Endodermal cell (in vitro differentiated cells): ENCODE measurements at regions not wholly inside any gene's neighbourhood (a gene's known extent, or its start where the extent isn't known, plus 50 kb on each side); places are given as distances from the start of the nearest gene placed in this dataset.

Experiments used
- DNase-seq: peaks from one replicate; pipeline ENCODE4 v3.0.0-alpha.2; 2017
- H3K27ac ChIP-seq: 2 replicates; pipeline ENCODE4 v1.5.1; 2013; ENCODE audit warnings: mild to moderate bottlenecking, low read depth, low read length, moderate library complexity
- H3K27me3 ChIP-seq: 2 replicates; pipeline ENCODE4 v1.6.1; 2013; ENCODE audit warnings: mild to moderate bottlenecking, low read length, moderate library complexity; ENCODE audit not compliant: insufficient read depth, control insufficient read depth, poor library complexity, severe bottlenecking
- H3K36me3 ChIP-seq: 2 replicates; pipeline ENCODE4 v1.7.0; 2013; ENCODE audit warnings: mild to moderate bottlenecking, low read length, moderate library complexity; ENCODE audit not compliant: control insufficient read depth, insufficient read depth
- H3K4me1 ChIP-seq: one replicate; pipeline ENCODE4 v1.7.0; 2013; ENCODE audit warnings: low read length; ENCODE audit not compliant: control insufficient read depth, insufficient read depth
- H3K4me3 ChIP-seq: 2 replicates; pipeline ENCODE4 v1.5.1; 2013; ENCODE audit warnings: mild to moderate bottlenecking, low read length, moderate library complexity
- H3K9ac ChIP-seq: 2 replicates; pipeline ENCODE4 v1.6.1; 2013; ENCODE audit warnings: mild to moderate bottlenecking, low read length, moderate library complexity; ENCODE audit not compliant: poor library complexity, severe bottlenecking; ENCODE audit errors: extremely low read depth
- H3K9me3 ChIP-seq: 2 replicates; pipeline ENCODE4 v1.6.1; 2013; ENCODE audit warnings: mild to moderate bottlenecking, low read length, moderate library complexity; ENCODE audit not compliant: control insufficient read depth
- H3K27ac Mint-ChIP-seq: 2 replicates; pipeline ENCODE4 v1.8.0; 2020; ENCODE audit warnings: mixed read lengths
- H3K27me3 Mint-ChIP-seq: 2 replicates; pipeline ENCODE4 v1.8.0; 2021; ENCODE audit warnings: mild to moderate bottlenecking, mixed read lengths; ENCODE audit not compliant: insufficient read depth
- H3K36me3 Mint-ChIP-seq: 2 replicates; pipeline ENCODE4 v1.8.0; 2020; ENCODE audit warnings: low read depth, mixed read lengths
- H3K4me1 Mint-ChIP-seq: 2 replicates; pipeline ENCODE4 v1.8.0; 2020; ENCODE audit warnings: mixed read lengths
- H3K4me3 Mint-ChIP-seq: 2 replicates; pipeline ENCODE4 v1.8.0; 2020; ENCODE audit warnings: mild to moderate bottlenecking, moderate library complexity, mixed read lengths
- H3K9me3 Mint-ChIP-seq: 2 replicates; pipeline ENCODE4 v1.8.0; 2020; ENCODE audit warnings: mild to moderate bottlenecking, mixed read lengths
- CTCF ChIP-seq: fragments of 200-600 bp; sonication (generic); conservative IDR thresholded peaks from 2 replicates; pipeline ENCODE4 v1.5.0; 2021; ENCODE audit warnings: antibody characterized with exemption, mild to moderate bottlenecking
- WGBS, 2 experiments: methylation state at CpG; one replicate each; pipeline versions ENCODE4 v1.1.5 to v1.1.7; 2013; ENCODE audit warnings: missing lambda C conversion rate in 2 of 2, mixed read lengths in 1 of 2; ENCODE audit not compliant: insufficient coverage in 1 of 2, insufficient read length in 1 of 2; 5-methylcytosine and 5-hydroxymethylcytosine counted together

GRCh38 chr3:193754719-193755118 lies 161.7 kb downstream of the OPA1 start:
- H3K4me1 Mint-ChIP-seq, result no peaks in the 10 kb centered on the region
- Histone ChIP-seq H3K9me3 (peaks cover 23% of the 10 kb centered on the region), H3K36me3 (no peaks in the 10 kb centered on the region), H3K9ac (no peak overlapping the region), H3K27ac (no peak overlapping the region), H3K4me1 (no peaks in the 10 kb centered on the region), H3K27me3 (no peaks in the 10 kb centered on the region), H3K4me3 (no peak overlapping the region)
- H3K27me3 Mint-ChIP-seq, result no peaks in the 10 kb centered on the region
- H3K36me3 Mint-ChIP-seq, result peaks cover 2% of the 10 kb centered on the region
- TF ChIP-seq CTCF, result no peak
- no peak overlapping the region for H3K4me3 Mint-ChIP-seq
- H3K27ac Mint-ChIP-seq, result no peak overlapping the region
- no peak for DNase-seq
- H3K9me3 Mint-ChIP-seq, result peaks cover 57% of the 10 kb centered on the region

GRCh38 chr3:193756536-193756935 lies 163.5 kb downstream of the OPA1 start:
- Mint-ChIP-seq H3K4me1 (no peaks in the 10 kb centered on the region), H3K27ac (no peak overlapping the region), H3K27me3 (no peaks in the 10 kb centered on the region), H3K36me3 (peaks cover 2% of the 10 kb centered on the region), H3K9me3 (peaks cover 57% of the 10 kb centered on the region), H3K4me3 (no peak overlapping the region)
- Histone ChIP-seq H3K4me3 (no peak overlapping the region), H3K9me3 (peaks cover 23% of the 10 kb centered on the region), H3K4me1 (no peaks in the 10 kb centered on the region), H3K27me3 (no peaks in the 10 kb centered on the region), H3K9ac (no peak overlapping the region), H3K36me3 (no peaks in the 10 kb centered on the region), H3K27ac (no peak overlapping the region)
- no peak for TF ChIP-seq CTCF
- 60% methylated on average over 1 of the region's 1 CpG; no CpG with 5 or more reads in 1 of the 2 experiments for WGBS, 2 experiments
- no peak for DNase-seq

GRCh38 chr3:193757457-193757856 lies 164.4 kb downstream of the OPA1 start:
- H3K27me3 Mint-ChIP-seq, result no peaks in the 10 kb centered on the region
- no peak overlapping the region for H3K4me3 Mint-ChIP-seq
- TF ChIP-seq CTCF, result no peak
- no peaks in the 10 kb centered on the region for H3K36me3 ChIP-seq
- no peak for DNase-seq
- 67 to 90% methylated on average over 1 to 2 of the region's 2 CpGs for WGBS, 2 experiments
- no peak overlapping the region for H3K4me3 ChIP-seq
- no peak overlapping the region for H3K9ac ChIP-seq
- H3K9me3 ChIP-seq, result peaks cover 23% of the 10 kb centered on the region
- no peak overlapping the region for H3K27ac ChIP-seq
- H3K4me1 Mint-ChIP-seq, result no peaks in the 10 kb centered on the region
- no peaks in the 10 kb centered on the region for H3K27me3 ChIP-seq
- H3K36me3 Mint-ChIP-seq, result peaks cover 2% of the 10 kb centered on the region
- no peak overlapping the region for H3K27ac Mint-ChIP-seq
- peaks cover 57% of the 10 kb centered on the region for H3K9me3 Mint-ChIP-seq
- no peaks in the 10 kb centered on the region for H3K4me1 ChIP-seq
